ENCODE measurements at regions not wholly inside any gene's neighbourhood (a gene's known extent, or its start where the extent isn't known, plus 50 kb on each side); places are given as distances from the start of the nearest gene placed in this dataset.

- TF ChIP-seq, protein P1, sequence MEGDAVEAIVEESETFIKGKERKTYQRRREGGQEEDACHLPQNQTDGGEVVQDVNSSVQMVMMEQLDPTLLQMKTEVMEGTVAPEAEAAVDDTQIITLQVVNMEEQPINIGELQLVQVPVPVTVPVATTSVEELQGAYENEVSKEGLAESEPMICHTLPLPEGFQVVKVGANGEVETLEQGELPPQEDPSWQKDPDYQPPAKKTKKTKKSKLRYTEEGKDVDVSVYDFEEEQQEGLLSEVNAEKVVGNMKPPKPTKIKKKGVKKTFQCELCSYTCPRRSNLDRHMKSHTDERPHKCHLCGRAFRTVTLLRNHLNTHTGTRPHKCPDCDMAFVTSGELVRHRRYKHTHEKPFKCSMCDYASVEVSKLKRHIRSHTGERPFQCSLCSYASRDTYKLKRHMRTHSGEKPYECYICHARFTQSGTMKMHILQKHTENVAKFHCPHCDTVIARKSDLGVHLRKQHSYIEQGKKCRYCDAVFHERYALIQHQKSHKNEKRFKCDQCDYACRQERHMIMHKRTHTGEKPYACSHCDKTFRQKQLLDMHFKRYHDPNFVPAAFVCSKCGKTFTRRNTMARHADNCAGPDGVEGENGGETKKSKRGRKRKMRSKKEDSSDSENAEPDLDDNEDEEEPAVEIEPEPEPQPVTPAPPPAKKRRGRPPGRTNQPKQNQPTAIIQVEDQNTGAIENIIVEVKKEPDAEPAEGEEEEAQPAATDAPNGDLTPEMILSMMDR (IDR thresholded peaks at IDR 0.05; ENCODE audit: low read depth, low read length) = no peak
- no peak for DNase-seq (ENCODE audit: extremely low read depth, low read depth)
These were observed 151.7 kb upstream of the MAOA start for GRCh38 chrX:43504394-43504793.

DNA sequence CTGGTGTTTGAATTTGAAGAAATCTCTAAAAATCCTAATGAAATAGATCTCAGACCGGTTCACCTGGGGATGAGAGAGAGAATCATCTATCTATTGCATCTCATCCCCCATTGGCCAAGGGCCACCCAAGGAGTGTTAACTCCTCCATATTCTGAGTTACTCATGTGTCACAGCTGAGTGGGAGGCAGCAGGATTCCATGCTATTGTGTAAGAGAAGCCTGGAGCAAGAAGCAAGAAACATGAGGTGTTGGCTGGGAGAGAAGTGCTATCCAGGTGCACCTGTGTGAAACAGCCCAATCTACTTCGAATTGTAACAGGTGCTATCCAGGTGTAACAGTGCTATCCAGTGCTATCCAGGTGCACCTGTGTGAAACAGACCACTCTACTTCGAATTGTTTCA is 150.3 kb upstream of the MAOA start:
- TF ChIP-seq, protein P1 (IDR thresholded peaks at IDR 0.05; ENCODE audit: low read depth, low read length) = no peak
- DNase-seq (ENCODE audit: extremely low read depth, low read depth) = no peak

GRCh38 chrX:43508694-43509093 is 147.4 kb upstream of the MAOA start:
- no peak for DNase-seq (ENCODE audit: extremely low read depth, low read depth)
- TF ChIP-seq, protein P1 (IDR thresholded peaks at IDR 0.05; ENCODE audit: low read depth, low read length) = no peak

- DNase-seq (ENCODE audit: extremely low read depth, low read depth) = no peak
- TF ChIP-seq, protein P1 (IDR thresholded peaks at IDR 0.05; ENCODE audit: low read depth, low read length) = no peak
These were observed 145.9 kb upstream of the MAOA start for GRCh38 chrX:43510209-43510608.

- DNase-seq (ENCODE audit: extremely low read depth, low read depth) = no peak
- TF ChIP-seq, protein P1 (IDR thresholded peaks at IDR 0.05; ENCODE audit: low read depth, low read length) = no peak
These were observed 143.0 kb upstream of the MAOA start for GRCh38 chrX:43513085-43513484.

- TF ChIP-seq, protein P1 (IDR thresholded peaks at IDR 0.05; ENCODE audit: low read depth, low read length) = no peak
- DNase-seq (ENCODE audit: extremely low read depth, low read depth) = no peak
These were observed 141.3 kb upstream of the MAOA start for GRCh38 chrX:43514820-43515219.

GRCh38 chrX:43522582-43522981 is 133.5 kb upstream of the MAOA start:
- no peak for DNase-seq (ENCODE audit: extremely low read depth, low read depth)
- TF ChIP-seq, protein P1 (IDR thresholded peaks at IDR 0.05; ENCODE audit: low read depth, low read length) = no peak

All from AG09319 (cell line).